Activated T-cell treated with anti-CD3 and anti-CD28 coated beads, Interleukin-2, amount 50 U/mL, for 4 hours (primary cell): ENCODE measurements at regions not wholly inside any gene's neighbourhood (a gene's known extent, or its start where the extent isn't known, plus 50 kb on each side); places are given as distances from the start of the nearest gene placed in this dataset.

Source experiments
- ATAC-seq, 2 donors: fragments of 200-7000 bp; cut with Tn5 transposase; one replicate each; pipeline ENCODE4 v1.10.0; 2021
- DNase-seq: peaks from one replicate; pipeline ENCODE4 v3.0.0-alpha.2; 2020
- H3K27me3 Mint-ChIP-seq: one replicate; pipeline ENCODE4 v1.8.0; 2021; ENCODE audit warnings: low read depth, mixed read lengths
- H3K36me3 Mint-ChIP-seq: one replicate; pipeline ENCODE4 v1.8.0; 2022; ENCODE audit warnings: mixed read lengths; ENCODE audit not compliant: insufficient read depth
- H3K4me1 Mint-ChIP-seq: one replicate; pipeline ENCODE4 v1.8.0; 2021; ENCODE audit warnings: low read depth, mixed read lengths
- H3K4me3 Mint-ChIP-seq: one replicate; pipeline ENCODE4 v1.8.0; 2021; ENCODE audit warnings: mild to moderate bottlenecking, moderate library complexity, mixed read lengths
- H3K9me3 Mint-ChIP-seq: one replicate; pipeline ENCODE4 v1.8.0; 2021; ENCODE audit warnings: mixed read lengths

DNA sequence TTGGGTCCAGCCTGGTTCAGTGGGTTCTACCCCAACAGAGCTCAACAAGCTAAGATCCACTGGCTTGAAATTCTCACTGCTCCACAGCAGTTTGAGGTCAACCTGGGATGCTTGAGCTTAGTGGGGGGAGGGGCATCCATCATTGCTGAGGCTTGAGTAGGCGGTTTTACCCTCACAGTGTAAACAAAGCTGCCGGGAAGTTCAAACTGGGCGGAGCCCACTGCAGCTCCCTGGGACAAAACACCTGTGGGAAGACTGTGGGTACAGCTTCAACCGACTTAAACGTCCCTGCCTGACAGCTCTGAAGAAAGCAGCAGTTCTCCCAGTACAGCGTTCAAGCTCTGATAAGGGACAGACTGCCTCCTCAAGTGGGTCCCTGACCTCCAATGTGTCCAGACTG lies 1161.9 kb downstream of the UQCRFS1 start:
- Mint-ChIP-seq H3K36me3 (no peaks in the 10 kb centered on the region), H3K27me3 (no peaks in the 10 kb centered on the region), H3K4me1 (no peaks in the 10 kb centered on the region), H3K4me3 (no peak overlapping the region), H3K9me3 (peaks cover 9% of the 10 kb centered on the region)
- DNase-seq (no peak), ATAC-seq (no peak)

DNA sequence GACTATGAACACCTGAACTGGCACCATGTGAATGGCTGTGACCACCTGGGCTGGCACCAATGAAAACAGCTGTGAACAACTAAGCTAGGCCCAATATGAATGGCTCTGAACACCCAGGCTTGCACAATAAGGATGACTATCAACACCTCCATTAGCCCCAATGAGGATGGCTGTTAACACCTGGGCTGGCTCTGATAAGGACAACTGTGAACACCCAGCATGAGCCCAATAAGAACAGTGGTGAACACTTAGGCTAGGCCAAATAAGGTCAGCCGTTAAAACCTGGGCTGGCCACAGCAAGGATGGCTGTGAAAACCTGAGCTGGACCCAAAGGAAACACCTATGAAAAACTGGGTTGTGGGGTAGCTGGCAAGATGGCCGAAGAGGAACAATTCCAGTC lies 1163.1 kb downstream of the UQCRFS1 start:
- Mint-ChIP-seq H3K4me1 (no peaks in the 10 kb centered on the region), H3K4me3 (no peak overlapping the region), H3K27me3 (no peaks in the 10 kb centered on the region), H3K36me3 (no peaks in the 10 kb centered on the region), H3K9me3 (peaks cover 9% of the 10 kb centered on the region)
- DNase-seq (no peak), ATAC-seq (no peak)

GRCh38 chr19:28046932-28047331 lies 1166.0 kb downstream of the UQCRFS1 start:
- H3K9me3 Mint-ChIP-seq, result no peaks in the 10 kb centered on the region
- no peaks in the 10 kb centered on the region for H3K27me3 Mint-ChIP-seq
- ATAC-seq, result no peak
- no peak overlapping the region for H3K4me3 Mint-ChIP-seq
- no peaks in the 10 kb centered on the region for H3K4me1 Mint-ChIP-seq
- H3K36me3 Mint-ChIP-seq, result no peaks in the 10 kb centered on the region
- no peak for DNase-seq

DNA sequence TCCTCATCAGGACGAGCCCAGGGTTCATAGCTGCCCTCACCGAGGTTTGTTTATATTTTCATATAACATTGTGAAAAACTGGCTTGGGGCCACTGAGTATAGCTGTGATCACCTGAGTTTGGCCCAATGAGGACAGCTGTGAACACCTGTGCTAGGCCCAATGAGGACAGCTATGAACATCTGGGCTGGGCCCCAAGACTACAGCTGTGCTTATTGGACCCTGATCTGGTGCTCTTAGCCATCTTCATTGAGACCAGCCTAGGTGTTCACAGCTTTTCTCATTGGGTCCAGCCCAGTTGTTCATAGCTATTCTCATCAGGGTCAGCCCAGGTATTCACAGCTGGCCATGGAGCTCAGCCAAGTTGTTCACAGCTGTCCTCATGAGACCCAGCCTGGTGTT lies 1167.3 kb downstream of the UQCRFS1 start:
- H3K4me1 Mint-ChIP-seq, result no peaks in the 10 kb centered on the region
- no peak overlapping the region for H3K4me3 Mint-ChIP-seq
- DNase-seq (no peak), ATAC-seq (no peak)
- H3K9me3 Mint-ChIP-seq, result no peaks in the 10 kb centered on the region
- no peaks in the 10 kb centered on the region for H3K27me3 Mint-ChIP-seq
- H3K36me3 Mint-ChIP-seq, result no peaks in the 10 kb centered on the region

GRCh38 chr19:28044477-28044876 lies 1168.5 kb downstream of the UQCRFS1 start:
- Mint-ChIP-seq H3K4me1 (no peaks in the 10 kb centered on the region), H3K4me3 (no peak overlapping the region), H3K27me3 (no peaks in the 10 kb centered on the region), H3K9me3 (no peaks in the 10 kb centered on the region), H3K36me3 (no peaks in the 10 kb centered on the region)
- ATAC-seq (no peak), DNase-seq (no peak)

DNA sequence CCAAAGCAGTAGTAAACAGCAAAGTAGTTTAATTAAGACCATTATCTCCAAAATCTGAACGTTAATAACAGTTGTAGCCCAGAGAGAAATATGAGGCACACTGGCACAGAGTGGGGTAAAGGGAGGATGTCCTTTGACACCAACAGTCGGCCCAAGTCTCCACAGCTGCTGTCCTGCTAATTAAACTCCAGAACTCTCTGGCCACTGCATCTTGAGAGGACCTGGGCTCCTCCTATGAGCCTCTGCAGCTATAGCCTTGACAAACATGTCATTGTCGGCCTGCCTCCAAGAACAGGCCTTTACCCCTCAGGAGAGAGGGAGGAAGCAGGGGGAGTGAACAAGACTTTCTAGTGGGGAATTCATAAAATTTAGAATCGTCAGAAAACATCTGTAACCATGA lies 1170.4 kb downstream of the UQCRFS1 start:
- DNase-seq (no peak), ATAC-seq (no peak)
- Mint-ChIP-seq H3K4me3 (no peak overlapping the region), H3K9me3 (no peaks in the 10 kb centered on the region), H3K27me3 (no peaks in the 10 kb centered on the region), H3K36me3 (no peaks in the 10 kb centered on the region), H3K4me1 (no peaks in the 10 kb centered on the region)

GRCh38 chr19:28039677-28040381 lies 1173.1 kb downstream of the UQCRFS1 start:
- no peak for ATAC-seq

DNA sequence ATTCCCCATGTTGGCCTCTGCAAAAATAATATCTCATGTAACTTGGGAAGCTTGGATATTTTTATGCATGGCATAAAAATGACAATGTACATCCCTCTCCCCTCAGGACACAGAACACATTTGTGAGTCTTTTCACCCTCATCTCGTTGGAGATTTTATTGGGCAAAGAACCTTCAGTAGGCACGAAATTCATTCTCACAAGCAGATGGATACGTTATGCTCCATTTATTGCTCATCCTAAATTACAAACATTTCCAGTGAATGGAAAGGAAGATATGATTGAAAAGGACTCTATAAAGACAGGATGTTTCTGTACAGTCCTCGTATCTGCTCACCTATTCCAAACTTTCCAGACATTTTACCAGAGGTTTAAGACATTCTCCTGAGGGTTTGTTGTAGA lies 1175.8 kb downstream of the UQCRFS1 start:
- H3K36me3 Mint-ChIP-seq, result no peaks in the 10 kb centered on the region

More at GRCh38 chr19:28039677-28040381, 1173.1 kb downstream of the UQCRFS1 start:
- no peaks in the 10 kb centered on the region for H3K27me3 Mint-ChIP-seq
- no peaks in the 10 kb centered on the region for H3K36me3 Mint-ChIP-seq
- H3K9me3 Mint-ChIP-seq, result no peaks in the 10 kb centered on the region
- DNase-seq, result no peak
- H3K4me3 Mint-ChIP-seq, result no peak overlapping the region
- H3K4me1 Mint-ChIP-seq, result no peaks in the 10 kb centered on the region

DNA sequence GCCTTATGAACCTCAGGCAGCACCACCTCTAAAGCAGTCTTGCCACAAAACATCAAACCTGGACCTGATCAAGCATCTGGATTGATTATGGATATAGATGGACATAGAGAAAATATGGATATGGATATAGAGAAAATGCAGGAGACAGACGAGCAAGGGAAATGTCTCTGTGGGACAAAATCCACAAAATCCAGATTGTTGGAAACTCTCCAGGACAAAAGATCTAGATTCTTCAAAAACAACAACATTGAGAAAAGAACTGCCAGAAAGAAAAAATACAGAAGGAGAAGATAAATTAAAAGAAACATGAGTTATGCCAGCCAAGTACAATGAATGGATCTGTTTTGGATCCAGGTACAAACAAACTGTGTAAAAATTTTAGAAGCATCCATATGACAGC lies 1176.5 kb downstream of the UQCRFS1 start:
- no peak for DNase-seq
- no peaks in the 10 kb centered on the region for H3K9me3 Mint-ChIP-seq
- no peaks in the 10 kb centered on the region for H3K4me1 Mint-ChIP-seq
- ATAC-seq, result no peak
- H3K27me3 Mint-ChIP-seq, result no peaks in the 10 kb centered on the region
- no peak overlapping the region for H3K4me3 Mint-ChIP-seq
- no peaks in the 10 kb centered on the region for H3K36me3 Mint-ChIP-seq

More for the DNA sequence above, 1175.8 kb downstream of the UQCRFS1 start:
- DNase-seq (no peak), ATAC-seq (no peak)
- Mint-ChIP-seq H3K4me1 (no peaks in the 10 kb centered on the region), H3K4me3 (no peak overlapping the region), H3K9me3 (no peaks in the 10 kb centered on the region), H3K27me3 (no peaks in the 10 kb centered on the region)

DNA sequence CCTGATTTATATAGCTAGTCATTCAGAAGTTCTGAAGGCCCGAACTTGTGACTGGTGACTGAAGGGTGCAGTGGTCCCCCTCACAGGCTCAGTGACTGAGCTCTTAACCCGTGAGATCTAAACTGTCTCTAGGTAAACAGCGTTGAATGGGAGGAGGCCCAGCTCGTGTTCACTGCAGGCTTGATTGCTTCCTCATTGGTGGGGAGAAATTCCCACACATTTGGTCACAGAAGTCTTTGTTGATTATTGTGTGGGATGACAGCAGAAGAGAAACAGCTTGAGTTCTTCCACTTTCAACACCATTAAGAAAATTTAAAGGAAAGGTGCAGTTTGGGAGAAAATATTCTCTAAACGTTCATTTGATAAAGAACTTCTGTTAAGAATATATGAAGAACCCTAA lies 1178.0 kb downstream of the UQCRFS1 start:
- no peak for ATAC-seq

GRCh38 chr19:28028881-28029444 lies 1184.0 kb downstream of the UQCRFS1 start:
- Mint-ChIP-seq H3K27me3 (no peaks in the 10 kb centered on the region), H3K4me1 (no peaks in the 10 kb centered on the region), H3K4me3 (no peak overlapping the region), H3K9me3 (peaks cover 4% of the 10 kb centered on the region), H3K36me3 (no peaks in the 10 kb centered on the region)
- no peak for DNase-seq
- ATAC-seq, result no peak

More for the DNA sequence above, 1178.0 kb downstream of the UQCRFS1 start:
- Mint-ChIP-seq H3K4me3 (no peak overlapping the region), H3K4me1 (no peaks in the 10 kb centered on the region), H3K9me3 (peaks cover 2% of the 10 kb centered on the region), H3K36me3 (no peaks in the 10 kb centered on the region), H3K27me3 (no peaks in the 10 kb centered on the region)
- no peak for DNase-seq

- no peak overlapping the region for H3K4me3 Mint-ChIP-seq
- no peak for ATAC-seq
- no peak for DNase-seq
- H3K4me1 Mint-ChIP-seq, result no peaks in the 10 kb centered on the region
- H3K36me3 Mint-ChIP-seq, result no peaks in the 10 kb centered on the region
- peaks cover 4% of the 10 kb centered on the region for H3K9me3 Mint-ChIP-seq
- no peaks in the 10 kb centered on the region for H3K27me3 Mint-ChIP-seq
These were observed 1185.8 kb downstream of the UQCRFS1 start for GRCh38 chr19:28027116-28027515.

DNA sequence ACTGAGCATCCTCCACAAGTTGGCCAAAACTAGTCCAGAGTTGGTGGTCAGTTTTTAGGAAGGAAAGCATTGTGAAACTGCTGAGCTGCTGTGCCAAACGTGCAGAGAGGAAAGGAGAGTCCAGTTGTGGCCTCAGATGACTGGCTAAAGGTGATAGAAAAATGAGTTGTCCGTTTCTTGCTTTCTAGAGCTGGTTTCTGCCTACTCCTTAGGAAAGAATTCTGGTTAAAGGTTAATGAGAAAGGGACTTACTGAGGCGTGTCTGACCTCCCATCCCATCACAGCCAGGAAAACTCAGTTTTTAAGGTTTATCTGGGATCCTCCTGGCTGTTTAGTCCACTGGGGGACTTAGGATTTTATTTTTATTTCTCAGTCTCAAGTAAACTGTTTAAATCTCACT lies 1186.3 kb downstream of the UQCRFS1 start:
- Mint-ChIP-seq H3K4me3 (no peak overlapping the region), H3K27me3 (no peaks in the 10 kb centered on the region), H3K9me3 (peaks cover 4% of the 10 kb centered on the region), H3K36me3 (no peaks in the 10 kb centered on the region), H3K4me1 (no peaks in the 10 kb centered on the region)
- ATAC-seq (no peak), DNase-seq (no peak)

GRCh38 chr19:28024920-28025319 lies 1188.0 kb downstream of the UQCRFS1 start:
- ATAC-seq (no peak), DNase-seq (no peak)
- Mint-ChIP-seq H3K9me3 (peaks cover 3% of the 10 kb centered on the region), H3K4me3 (no peak overlapping the region), H3K36me3 (no peaks in the 10 kb centered on the region), H3K27me3 (no peaks in the 10 kb centered on the region), H3K4me1 (no peaks in the 10 kb centered on the region)

DNA sequence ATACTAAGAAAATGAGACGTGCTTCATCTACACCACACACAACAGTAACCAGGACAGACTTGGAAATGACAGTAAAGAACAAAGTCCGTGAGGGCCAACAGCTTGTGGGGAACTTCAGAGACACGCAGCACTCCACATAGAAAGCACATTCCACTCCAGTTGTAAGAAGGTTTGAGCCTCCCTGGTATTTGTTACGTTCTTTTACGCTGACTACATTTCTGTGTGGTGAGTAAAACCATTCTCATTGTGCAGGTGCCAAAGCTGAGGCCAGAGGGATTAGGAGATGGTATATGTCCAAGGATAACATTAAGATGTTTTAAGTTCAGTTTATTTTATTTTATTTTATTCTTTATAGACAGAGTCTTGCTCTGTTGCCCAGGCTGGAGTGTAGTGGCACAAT lies 1189.9 kb downstream of the UQCRFS1 start:
- Mint-ChIP-seq H3K4me1 (no peaks in the 10 kb centered on the region), H3K4me3 (no peak overlapping the region), H3K9me3 (no peaks in the 10 kb centered on the region), H3K36me3 (no peaks in the 10 kb centered on the region), H3K27me3 (no peaks in the 10 kb centered on the region)
- no peak for ATAC-seq
- no peak for DNase-seq
